ENCODE measurements at regions not wholly inside any gene's neighbourhood (a gene's known extent, or its start where the extent isn't known, plus 50 kb on each side); places are given as distances from the start of the nearest gene placed in this dataset.

DNA sequence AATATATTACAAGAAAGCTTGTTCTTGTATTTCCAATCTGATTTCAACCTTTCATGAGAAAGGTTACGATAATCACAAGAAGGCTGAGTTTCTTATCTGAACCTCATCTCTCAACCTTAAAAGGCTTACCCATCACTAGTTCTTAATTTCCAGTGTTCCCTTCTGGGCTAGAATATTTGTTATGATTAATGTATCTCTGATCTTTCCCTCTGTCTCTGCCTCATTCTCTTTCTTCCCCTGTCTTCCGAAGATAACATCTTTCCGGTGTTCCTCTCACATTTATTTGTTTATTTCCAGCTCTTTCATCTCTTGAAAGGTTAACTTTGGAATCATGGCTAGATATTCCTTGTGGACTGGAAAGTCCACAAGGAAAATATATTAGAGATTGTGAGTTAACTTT lies 255.9 kb downstream of the SLC6A15 start:
- TF ChIP-seq, protein P1, sequence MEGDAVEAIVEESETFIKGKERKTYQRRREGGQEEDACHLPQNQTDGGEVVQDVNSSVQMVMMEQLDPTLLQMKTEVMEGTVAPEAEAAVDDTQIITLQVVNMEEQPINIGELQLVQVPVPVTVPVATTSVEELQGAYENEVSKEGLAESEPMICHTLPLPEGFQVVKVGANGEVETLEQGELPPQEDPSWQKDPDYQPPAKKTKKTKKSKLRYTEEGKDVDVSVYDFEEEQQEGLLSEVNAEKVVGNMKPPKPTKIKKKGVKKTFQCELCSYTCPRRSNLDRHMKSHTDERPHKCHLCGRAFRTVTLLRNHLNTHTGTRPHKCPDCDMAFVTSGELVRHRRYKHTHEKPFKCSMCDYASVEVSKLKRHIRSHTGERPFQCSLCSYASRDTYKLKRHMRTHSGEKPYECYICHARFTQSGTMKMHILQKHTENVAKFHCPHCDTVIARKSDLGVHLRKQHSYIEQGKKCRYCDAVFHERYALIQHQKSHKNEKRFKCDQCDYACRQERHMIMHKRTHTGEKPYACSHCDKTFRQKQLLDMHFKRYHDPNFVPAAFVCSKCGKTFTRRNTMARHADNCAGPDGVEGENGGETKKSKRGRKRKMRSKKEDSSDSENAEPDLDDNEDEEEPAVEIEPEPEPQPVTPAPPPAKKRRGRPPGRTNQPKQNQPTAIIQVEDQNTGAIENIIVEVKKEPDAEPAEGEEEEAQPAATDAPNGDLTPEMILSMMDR (IDR thresholded peaks at IDR 0.05) = no peak
- TF ChIP-seq POLR2A (IDR thresholded peaks at IDR 0.05) = no peak
- DNase-seq = no peak
- Histone ChIP-seq H3K4me1 (no peaks in the 10 kb centered on the region), H3K36me3 (replicated peaks in 1 of 2; ENCODE audit: insufficient read depth in 1 of 2, low read depth in 2 of 2) (no peaks in the 10 kb centered on the region), H3K4me3 (no peak overlapping the region), H3K9me3 (no peaks in the 10 kb centered on the region), H3K27me3 (no peaks in the 10 kb centered on the region), H3K27ac (no peak overlapping the region)
- no peak for ATAC-seq
- intact Hi-C loops (cut with DNase I) = no loop called here
- WGBS, 2 donors = 21 to 32% methylated on average over 3 of the region's 3 CpGs

DNA sequence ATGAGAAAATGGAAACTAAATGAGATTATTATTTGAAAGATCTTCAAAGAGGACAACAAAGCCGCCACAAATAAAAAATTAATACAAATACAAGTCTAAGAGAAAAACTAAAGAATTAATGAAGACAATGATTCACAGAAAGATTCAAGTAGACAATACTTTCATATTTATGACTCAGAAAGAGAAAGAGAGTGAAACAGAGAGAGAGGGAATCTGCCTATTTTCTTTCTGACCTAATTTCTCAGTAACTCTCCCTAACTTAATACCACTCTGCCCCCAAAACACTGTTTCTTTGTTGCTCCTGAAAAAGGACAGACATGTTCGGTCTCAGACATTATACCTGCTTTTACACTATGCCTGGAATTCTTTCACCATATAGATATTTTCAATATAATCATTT lies 259.1 kb downstream of the SLC6A15 start:
- TF ChIP-seq, protein P1 (IDR thresholded peaks at IDR 0.05) = no peak
- TF ChIP-seq POLR2A (IDR thresholded peaks at IDR 0.05) = no peak
- Histone ChIP-seq H3K4me1 (no peaks in the 10 kb centered on the region), H3K27me3 (no peaks in the 10 kb centered on the region), H3K36me3 (replicated peaks in 1 of 2; ENCODE audit: insufficient read depth in 1 of 2, low read depth in 2 of 2) (no peaks in the 10 kb centered on the region), H3K27ac (no peak overlapping the region), H3K9me3 (no peaks in the 10 kb centered on the region), H3K4me3 (no peak overlapping the region)
- intact Hi-C loops (cut with DNase I) = no loop called here
- ATAC-seq (no peak), DNase-seq (no peak)
- WGBS, 2 donors = 58 to 74% methylated on average over 2 of the region's 2 CpGs

DNA sequence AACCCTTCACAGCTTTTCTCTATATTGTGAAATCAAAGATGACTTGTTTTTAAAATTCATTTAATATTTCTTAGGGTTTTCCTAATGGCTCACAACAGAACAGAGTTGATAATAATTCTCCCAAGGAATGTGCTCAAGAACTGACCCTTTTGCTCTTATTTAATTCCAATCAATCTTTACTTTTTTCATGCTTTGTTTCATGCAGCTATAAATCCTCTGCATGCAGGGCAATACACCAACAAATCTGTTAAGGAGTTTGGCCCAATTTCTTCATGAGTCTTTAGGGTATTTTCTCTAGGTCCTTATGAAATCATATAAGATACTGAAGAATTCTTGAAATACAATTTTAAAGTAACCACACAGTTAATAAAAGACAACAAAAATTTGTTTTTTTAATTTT lies 264.2 kb downstream of the SLC6A15 start:
- ATAC-seq (no peak), DNase-seq (no peak)
- Histone ChIP-seq H3K4me3 (no peak overlapping the region), H3K36me3 (replicated peaks in 1 of 2; ENCODE audit: insufficient read depth in 1 of 2, low read depth in 2 of 2) (no peaks in the 10 kb centered on the region), H3K27ac (no peak overlapping the region), H3K9me3 (no peaks in the 10 kb centered on the region), H3K4me1 (no peaks in the 10 kb centered on the region), H3K27me3 (no peaks in the 10 kb centered on the region)
- intact Hi-C loops (cut with DNase I) = no loop called here
- TF ChIP-seq, protein P1 (IDR thresholded peaks at IDR 0.05) = no peak
- TF ChIP-seq POLR2A (IDR thresholded peaks at IDR 0.05) = no peak

DNA sequence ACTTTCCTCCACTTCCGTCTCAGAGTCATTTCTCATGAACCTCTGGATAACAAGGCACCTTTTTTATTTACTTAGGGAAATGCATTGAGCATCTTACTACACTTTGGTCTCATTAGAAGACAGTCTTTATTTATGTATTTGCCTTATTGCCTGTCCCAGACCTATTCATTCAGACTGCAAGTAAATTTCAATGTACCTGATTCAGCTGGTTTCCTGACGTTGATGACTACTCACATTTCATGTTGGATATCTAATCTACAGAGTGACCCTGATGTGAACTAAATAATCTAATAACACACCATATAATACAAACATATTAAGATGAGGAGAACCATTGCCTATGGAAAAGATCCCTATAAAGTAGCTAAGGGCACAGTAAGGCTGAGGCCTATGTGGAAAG lies 267.7 kb downstream of the SLC6A15 start:
- DNase-seq (no peak), ATAC-seq (no peak)
- no peak for TF ChIP-seq POLR2A (IDR thresholded peaks at IDR 0.05)
- TF ChIP-seq, protein P1 (IDR thresholded peaks at IDR 0.05) = no peak
- WGBS, 2 donors = 50 to 53% methylated on average over 2 of the region's 2 CpGs
- no peaks in the 10 kb centered on the region for H3K27me3 ChIP-seq
- no peak overlapping the region for H3K27ac ChIP-seq
- no peaks in the 10 kb centered on the region for H3K4me1 ChIP-seq
- H3K9me3 ChIP-seq = no peaks in the 10 kb centered on the region
- H3K4me3 ChIP-seq = no peak overlapping the region
- no peaks in the 10 kb centered on the region for H3K36me3 ChIP-seq (replicated peaks in 1 of 2; ENCODE audit: insufficient read depth in 1 of 2, low read depth in 2 of 2)
- intact Hi-C loops (cut with DNase I) = no loop called here

DNA sequence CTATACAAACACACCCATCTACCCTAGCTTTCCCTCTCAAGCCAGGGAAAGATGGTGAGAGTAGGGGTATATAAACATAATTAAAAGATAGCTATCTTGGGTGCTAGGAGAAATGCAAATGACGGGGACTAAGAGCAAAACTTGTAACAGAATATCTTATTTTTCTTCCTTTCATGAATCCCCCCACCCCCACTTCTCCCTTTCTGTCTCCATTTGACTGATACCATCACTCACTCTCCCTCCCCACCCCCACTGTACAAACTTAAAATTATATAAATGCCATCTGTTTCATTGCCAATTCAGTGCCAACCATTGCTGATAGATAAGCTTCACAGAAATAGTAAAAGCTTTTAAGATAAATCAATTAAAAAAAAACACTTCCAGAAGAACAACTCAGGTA lies 268.6 kb downstream of the SLC6A15 start:
- intact Hi-C loops (cut with DNase I) = no loop called here
- H3K36me3 ChIP-seq (replicated peaks in 1 of 2; ENCODE audit: insufficient read depth in 1 of 2, low read depth in 2 of 2) = no peaks in the 10 kb centered on the region
- H3K27ac ChIP-seq = no peak overlapping the region
- H3K4me1 ChIP-seq = no peaks in the 10 kb centered on the region
- H3K9me3 ChIP-seq = no peaks in the 10 kb centered on the region
- WGBS, 2 donors = 81 to 88% methylated on average over 1 of the region's 1 CpG
- DNase-seq (no peak), ATAC-seq (no peak)
- no peak for TF ChIP-seq POLR2A (IDR thresholded peaks at IDR 0.05)
- TF ChIP-seq, protein P1 (IDR thresholded peaks at IDR 0.05) = no peak
- H3K27me3 ChIP-seq = no peaks in the 10 kb centered on the region
- no peak overlapping the region for H3K4me3 ChIP-seq
